CD14-positive monocyte (primary cell): ENCODE measurements at regions not wholly inside any gene's neighbourhood (a gene's known extent, or its start where the extent isn't known, plus 50 kb on each side); places are given as distances from the start of the nearest gene placed in this dataset.

Experiments
- DNase-seq, 3 donors: peaks; one replicate each; pipeline ENCODE4 v3.0.0-alpha.2; 2011 to 2022
- H2AFZ ChIP-seq: 2 replicates; pipeline ENCODE4 v1.6.0; 2012; ENCODE audit warnings: mild to moderate bottlenecking, low read depth, low read length, inconsistent platforms; ENCODE audit not compliant: insufficient read depth, poor library complexity, severe bottlenecking
- H3K27ac ChIP-seq, 2 donors: 1 replicate in 1 of 2; 2 replicates in 1 of 2; pipeline ENCODE4 v1.5.1; 2012 to 2013; ENCODE audit warnings: low read length in 2 of 2, control low read depth in 1 of 2, inconsistent platforms in 1 of 2, low read depth in 1 of 2, mild to moderate bottlenecking in 1 of 2
- H3K27me3 ChIP-seq, 2 donors: one replicate each; pipeline versions ENCODE4 v1.6.0 to v1.6.1; 2011 to 2013; ENCODE audit warnings: low read length in 2 of 2; ENCODE audit not compliant: control insufficient read depth in 2 of 2, insufficient read depth in 2 of 2
- H3K36me3 ChIP-seq, 2 donors: replicated peaks in 1 of 2; 1 replicate in 1 of 2; 2 replicates in 1 of 2; pipeline versions ENCODE4 v1.5.1 to v1.6.1; 2012 to 2013; ENCODE audit warnings: low read length in 2 of 2, control low read depth in 1 of 2, inconsistent platforms in 1 of 2, mild to moderate bottlenecking in 1 of 2; ENCODE audit not compliant: insufficient read depth in 2 of 2, control insufficient read depth in 1 of 2
- H3K4me1 ChIP-seq, 2 donors: 1 replicate in 1 of 2; 2 replicates in 1 of 2; pipeline versions ENCODE4 v1.5.1 to v1.6.1; 2012 to 2013; ENCODE audit warnings: low read length in 2 of 2, control low read depth in 1 of 2, inconsistent platforms in 1 of 2, mild to moderate bottlenecking in 1 of 2, moderate library complexity in 1 of 2; ENCODE audit not compliant: insufficient read depth in 2 of 2, control insufficient read depth in 1 of 2
- H3K4me2 ChIP-seq: replicated peaks from 2 replicates; pipeline ENCODE3; 2012; ENCODE audit warnings: low read length, moderate library complexity, mild to moderate bottlenecking; ENCODE audit not compliant: poor library complexity, severe bottlenecking; ENCODE audit errors: extremely low read depth
- H3K4me3 ChIP-seq, 3 experiments: fragments of 200-600 bp in 1 of 3; sonication (generic) in 1 of 3; replicated peaks in 1 of 3; 1 replicate in 2 of 3; 2 replicates in 1 of 3; pipeline ENCODE4 v1.5.1; 2011 to 2013; ENCODE audit warnings: low read length in 3 of 3, mild to moderate bottlenecking in 3 of 3, control low read depth in 2 of 3, low read depth in 2 of 3, inconsistent platforms in 1 of 3, moderate library complexity in 1 of 3
- H3K79me2 ChIP-seq: 2 replicates; pipeline ENCODE4 v1.6.0; 2012; ENCODE audit warnings: mild to moderate bottlenecking, control low read depth, inconsistent platforms, low read length, moderate library complexity; ENCODE audit not compliant: insufficient read depth
- H3K9ac ChIP-seq: 2 replicates; pipeline ENCODE4 v1.6.0; 2017; ENCODE audit warnings: low read length, mild to moderate bottlenecking; ENCODE audit not compliant: insufficient read depth, poor library complexity, severe bottlenecking
- H3K9me3 ChIP-seq, 2 donors: replicated peaks in 1 of 2; 1 replicate in 1 of 2; 2 replicates in 1 of 2; pipeline versions ENCODE4 v1.5.1 to v1.6.1; 2012 to 2013; ENCODE audit warnings: low read length in 2 of 2, control low read depth in 1 of 2; ENCODE audit not compliant: control insufficient read depth in 1 of 2, insufficient read depth in 1 of 2
- H4K20me1 ChIP-seq: 2 replicates; pipeline ENCODE4 v1.6.0; 2012; ENCODE audit warnings: mild to moderate bottlenecking, low read length, control low read depth, moderate library complexity; ENCODE audit not compliant: insufficient read depth
- H3K27ac Mint-ChIP-seq, 7 donors: one replicate each; pipeline ENCODE4 v1.8.0; 2020; ENCODE audit warnings: mild to moderate bottlenecking in 7 of 7, mixed read lengths in 7 of 7, moderate library complexity in 6 of 7, inconsistent platforms in 2 of 7
- H3K27me3 Mint-ChIP-seq, 3 donors: one replicate each; pipeline ENCODE4 v1.8.0; 2021 to 2022; ENCODE audit warnings: low read depth in 3 of 3, mild to moderate bottlenecking in 3 of 3, mixed read lengths in 3 of 3, moderate library complexity in 3 of 3, inconsistent platforms in 1 of 3
- H3K36me3 Mint-ChIP-seq, 2 donors: one replicate each; pipeline ENCODE4 v1.8.0; 2020; ENCODE audit warnings: mixed read lengths in 2 of 2, inconsistent platforms in 1 of 2, mild to moderate bottlenecking in 1 of 2
- H3K4me1 Mint-ChIP-seq: one replicate; pipeline ENCODE4 v1.8.0; 2020; ENCODE audit warnings: mild to moderate bottlenecking, mixed read lengths
- H3K4me3 Mint-ChIP-seq, 2 donors: one replicate each; pipeline ENCODE4 v1.8.0; 2020; ENCODE audit warnings: mild to moderate bottlenecking in 2 of 2, mixed read lengths in 2 of 2, moderate library complexity in 1 of 2
- H3K9me3 Mint-ChIP-seq, 7 donors: one replicate each; pipeline ENCODE4 v1.8.0; 2020 to 2022; ENCODE audit warnings: mixed read lengths in 7 of 7, mild to moderate bottlenecking in 6 of 7, moderate library complexity in 6 of 7, inconsistent platforms in 2 of 7
- WGBS: methylation state at CpG from one replicate; pipeline ENCODE4 v1.1.5; 2013; ENCODE audit warnings: missing lambda C conversion rate; ENCODE audit not compliant: insufficient coverage; 5-methylcytosine and 5-hydroxymethylcytosine counted together
- intact Hi-C, 2 donors: fragments of 100-400 bp; cut with micrococcal nuclease; formaldehyde crosslinking; loops; one replicate each; pipeline versions ENCODE4 v1.15.0 to v1.15.1; 2023
- TF ChIP-seq, protein P1 (sequence below): fragments of 200-600 bp; IDR thresholded peaks from one replicate; pipeline ENCODE4 v1.8.0; 2022; ENCODE audit warnings: antibody characterized with exemption, mild to moderate bottlenecking

DNA sequence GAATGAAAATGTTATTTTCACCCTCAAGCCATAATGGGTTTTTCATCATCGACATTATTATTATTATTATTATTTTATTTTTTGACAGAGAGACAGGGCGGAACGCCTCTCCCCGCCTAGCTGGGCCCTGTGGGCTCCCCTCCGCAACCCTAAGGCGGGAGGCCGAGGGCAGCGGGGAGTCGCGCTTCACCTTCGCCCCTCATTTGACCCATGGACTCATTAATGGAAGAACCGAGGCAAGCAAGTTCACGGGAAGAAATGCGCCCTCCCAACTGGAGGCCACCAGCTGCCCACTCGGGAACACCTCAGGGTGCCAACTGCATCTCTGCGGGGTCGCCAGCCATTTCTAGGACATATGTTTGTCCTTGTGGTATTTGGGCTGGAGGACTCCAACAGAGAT is 115.3 kb upstream of the KIRREL3 start:
- DNase-seq: no peak
- Mint-ChIP-seq H3K27ac (no peak overlapping the region), H3K36me3 (no peaks in the 10 kb centered on the region), H3K27me3 (peaks cover 0 to 2% (median 1%) of the 10 kb centered on the region in 3 donors), H3K4me1 (no peaks in the 10 kb centered on the region), H3K9me3 (peaks cover 0 to 8% (median 0%) of the 10 kb centered on the region in 7 donors), H3K4me3 (no peak overlapping the region)
- no peaks in the 10 kb centered on the region for H4K20me1 ChIP-seq
- no peaks in the 10 kb centered on the region for H3K79me2 ChIP-seq
- H3K9me3 ChIP-seq: no peaks in the 10 kb centered on the region
- H3K4me3 ChIP-seq: no peak overlapping the region
- WGBS: 98% methylated on average over 8 of the region's 17 CpGs
- TF ChIP-seq, protein P1, sequence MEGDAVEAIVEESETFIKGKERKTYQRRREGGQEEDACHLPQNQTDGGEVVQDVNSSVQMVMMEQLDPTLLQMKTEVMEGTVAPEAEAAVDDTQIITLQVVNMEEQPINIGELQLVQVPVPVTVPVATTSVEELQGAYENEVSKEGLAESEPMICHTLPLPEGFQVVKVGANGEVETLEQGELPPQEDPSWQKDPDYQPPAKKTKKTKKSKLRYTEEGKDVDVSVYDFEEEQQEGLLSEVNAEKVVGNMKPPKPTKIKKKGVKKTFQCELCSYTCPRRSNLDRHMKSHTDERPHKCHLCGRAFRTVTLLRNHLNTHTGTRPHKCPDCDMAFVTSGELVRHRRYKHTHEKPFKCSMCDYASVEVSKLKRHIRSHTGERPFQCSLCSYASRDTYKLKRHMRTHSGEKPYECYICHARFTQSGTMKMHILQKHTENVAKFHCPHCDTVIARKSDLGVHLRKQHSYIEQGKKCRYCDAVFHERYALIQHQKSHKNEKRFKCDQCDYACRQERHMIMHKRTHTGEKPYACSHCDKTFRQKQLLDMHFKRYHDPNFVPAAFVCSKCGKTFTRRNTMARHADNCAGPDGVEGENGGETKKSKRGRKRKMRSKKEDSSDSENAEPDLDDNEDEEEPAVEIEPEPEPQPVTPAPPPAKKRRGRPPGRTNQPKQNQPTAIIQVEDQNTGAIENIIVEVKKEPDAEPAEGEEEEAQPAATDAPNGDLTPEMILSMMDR: no peak
- intact Hi-C loops: no loop called here
- H3K27me3 ChIP-seq: no peaks in the 10 kb centered on the region
- H3K27ac ChIP-seq: no peak overlapping the region
- no peaks in the 10 kb centered on the region for H3K4me1 ChIP-seq
- no peak overlapping the region for H2AFZ ChIP-seq
- H3K36me3 ChIP-seq: no peaks in the 10 kb centered on the region
- no peak overlapping the region for H3K9ac ChIP-seq
- H3K4me2 ChIP-seq: no peak overlapping the region

DNA sequence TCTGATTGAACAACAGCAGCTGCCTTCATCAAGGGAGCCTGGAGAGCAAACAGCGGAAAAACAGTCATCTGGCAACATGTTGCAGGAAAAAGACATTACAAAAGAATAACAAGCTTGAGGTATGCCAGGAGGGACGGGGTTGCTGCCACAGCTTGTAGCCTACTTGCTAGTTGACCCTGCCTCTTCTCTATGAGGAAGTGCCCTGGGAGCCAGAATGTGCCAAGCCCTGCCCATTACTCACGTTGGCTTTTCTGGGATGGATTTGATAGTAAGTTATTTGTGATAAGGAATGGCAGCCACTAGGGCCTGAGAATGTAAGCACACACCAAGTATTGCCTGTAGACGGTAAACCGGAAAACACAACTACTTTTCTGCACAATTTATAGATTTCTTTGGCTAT is 113.5 kb upstream of the KIRREL3 start:
- WGBS: 86% methylated on average over 1 of the region's 5 CpGs
- H3K27me3 Mint-ChIP-seq: peaks cover 0 to 2% (median 0%) of the 10 kb centered on the region in 3 donors
- no peaks in the 10 kb centered on the region for H3K36me3 Mint-ChIP-seq
- TF ChIP-seq, protein P1: no peak
- H3K27ac Mint-ChIP-seq: no peak overlapping the region
- Histone ChIP-seq H2AFZ (no peak overlapping the region), H3K79me2 (no peaks in the 10 kb centered on the region), H3K4me3 (no peak overlapping the region), H3K27ac (no peak overlapping the region), H3K9ac (no peak overlapping the region), H3K9me3 (no peaks in the 10 kb centered on the region), H3K4me1 (no peaks in the 10 kb centered on the region), H4K20me1 (no peaks in the 10 kb centered on the region), H3K36me3 (no peaks in the 10 kb centered on the region), H3K4me2 (no peak overlapping the region), H3K27me3 (no peaks in the 10 kb centered on the region)
- DNase-seq: no peak
- H3K4me3 Mint-ChIP-seq: no peak overlapping the region
- H3K9me3 Mint-ChIP-seq: peaks cover 0 to 10% (median 2%) of the 10 kb centered on the region in 7 donors
- intact Hi-C loops: no loop called here
- peaks cover 8% of the 10 kb centered on the region for H3K4me1 Mint-ChIP-seq
